GM12878 (cell line): ENCODE measurements at regions not wholly inside any gene's neighbourhood (a gene's known extent, or its start where the extent isn't known, plus 50 kb on each side); places are given as distances from the start of the nearest gene placed in this dataset.

ENCODE experiments used
- ATAC-seq: fragments of 200-7000 bp; cut with Tn5 transposase; 3 replicates; pipeline ENCODE4 v1.9.1; 2020; ENCODE audit warnings: mild to moderate bottlenecking, moderate library complexity
- BruUV-seq: library from RNA; stranded (reverse); fragments of 400-500 nt; replicated peaks from 2 replicates; lab custom pipeline; 2021; lab: Mats Ljungman, UMichigan
- CTCF ChIA-PET: fragments of 300-600 bp; sonication (Branson Sonifier 250); formaldehyde crosslinking; extraction: SDS; loops from one replicate; lab custom pipeline; 2021; ENCODE audit warnings: inconsistent platforms; lab: Yijun Ruan, JAX
- POLR2A ChIA-PET: fragments of 350-600 bp; formaldehyde crosslinking; extraction: SDS; loops from one replicate; lab custom pipeline; 2021; ENCODE audit warnings: inconsistent platforms; lab: Charles Lee
- RAD21 ChIA-PET: fragments of 300-600 bp; sonication (Branson Sonifier 250); formaldehyde crosslinking; loops from one replicate; lab custom pipeline; 2023; ENCODE audit warnings: antibody characterized with exemption; ENCODE audit not compliant: unreplicated experiment; lab: Charles Lee
- SMC1A ChIA-PET: fragments of 300-600 bp; sonication (Branson Sonifier 250); formaldehyde crosslinking; loops from one replicate; lab custom pipeline; 2023; ENCODE audit not compliant: unreplicated experiment, uncharacterized antibody; lab: Charles Lee
- DNase-seq: peaks from one replicate; pipeline ENCODE4 v3.0.0-alpha.2; 2011; ENCODE audit warnings: low read depth, low spot score
- FAIRE-seq: peaks from 3 replicates; lab custom pipeline; 2011; peaks lifted over from hg19 to GRCh38; lab: Jason Lieb, UNC
- H2AFZ ChIP-seq: 2 replicates; pipeline ENCODE4 v1.6.0; 2011; ENCODE audit warnings: low read depth, low read length, control low read depth; ENCODE audit not compliant: control insufficient read depth
- H3K27ac ChIP-seq: 2 replicates; pipeline ENCODE4 v1.5.1; 2011; ENCODE audit warnings: control low read depth; ENCODE audit not compliant: control insufficient read depth, insufficient read depth
- H3K27me3 ChIP-seq, 2 experiments: replicated peaks in 1 of 2; 2 replicates each; pipeline versions ENCODE4 v1.6.0 to v1.6.1; 2011; ENCODE audit warnings: low read length in 1 of 2; ENCODE audit not compliant: control insufficient read depth in 2 of 2, insufficient read depth in 2 of 2
- H3K36me3 ChIP-seq, 2 experiments: 2 replicates each; pipeline ENCODE4 v1.5.1; 2011; ENCODE audit warnings: low read length in 1 of 2; ENCODE audit not compliant: control insufficient read depth in 2 of 2, insufficient read depth in 2 of 2
- H3K4me1 ChIP-seq: 2 replicates; pipeline ENCODE4 v1.6.1; 2011; ENCODE audit warnings: mild to moderate bottlenecking, low read length, moderate library complexity, mixed read lengths; ENCODE audit not compliant: control insufficient read depth, insufficient read depth
- H3K4me2 ChIP-seq: 2 replicates; pipeline ENCODE4 v1.6.0; 2011; ENCODE audit warnings: control low read depth; ENCODE audit not compliant: control insufficient read depth, insufficient read depth
- H3K4me3 ChIP-seq: fragments of 200-600 bp; sonication (generic); 2 replicates; pipeline ENCODE4 v1.5.1; 2016
- H3K79me2 ChIP-seq: 2 replicates; pipeline ENCODE4 v1.6.0; 2011; ENCODE audit warnings: low read length; ENCODE audit not compliant: control insufficient read depth, insufficient read depth
- H3K9ac ChIP-seq: 2 replicates; pipeline ENCODE4 v1.8.0; 2011; ENCODE audit warnings: low read length, control low read depth, mixed read lengths; ENCODE audit not compliant: control insufficient read depth, insufficient read depth
- H3K9me3 ChIP-seq: replicated peaks from 3 replicates; pipeline ENCODE4 v1.5.1; 2011; ENCODE audit warnings: mild to moderate bottlenecking, low read length; ENCODE audit not compliant: control insufficient read depth, insufficient read depth
- H4K20me1 ChIP-seq: 2 replicates; pipeline ENCODE4 v1.6.0; 2011; ENCODE audit not compliant: control insufficient read depth, insufficient read depth
- ASH2L ChIP-seq: fragments of 300-600, 200-600 bp; sonication (generic); IDR thresholded peaks from 2 replicates; pipeline ENCODE4 v1.6.1; 2017; ENCODE audit warnings: low read depth, mild to moderate bottlenecking, borderline replicate concordance
- CBX3 ChIP-seq: fragments of 200-600 bp; sonication (generic); IDR thresholded peaks from 2 replicates; pipeline ENCODE4 v1.6.1; 2016; ENCODE audit warnings: low read depth, borderline replicate concordance
- CHD2 ChIP-seq: IDR thresholded peaks from 2 replicates; pipeline ENCODE4 v1.6.1; 2011; ENCODE audit warnings: low read depth, low read length, improper control_type of control experiment, borderline replicate concordance
- FOS ChIP-seq: IDR thresholded peaks from 3 replicates; pipeline ENCODE4 v1.6.1; 2011; ENCODE audit warnings: borderline replicate concordance; ENCODE audit not compliant: insufficient read length; ENCODE audit errors: extremely low read depth
- FOXM1 ChIP-seq: IDR thresholded peaks from 2 replicates; pipeline ENCODE4 v1.6.1; 2012; ENCODE audit warnings: low read depth, mild to moderate bottlenecking, inconsistent platforms, low read length, moderate library complexity
- JUND ChIP-seq: IDR thresholded peaks from 2 replicates; pipeline ENCODE4 v1.6.1; 2012; ENCODE audit warnings: low read depth, mild to moderate bottlenecking, low read length, improper control_type of control experiment, moderate library complexity
- MAX ChIP-seq: IDR thresholded peaks from 2 replicates; pipeline ENCODE4 v1.6.1; 2012; ENCODE audit warnings: low read depth, low read length, improper control_type of control experiment
- MTA3 ChIP-seq: IDR thresholded peaks from 2 replicates; pipeline ENCODE4 v1.6.1; 2012; ENCODE audit warnings: low read length, inconsistent platforms, borderline replicate concordance
- NKRF ChIP-seq: fragments of 450-650 bp; conservative IDR thresholded peaks from 2 replicates; pipeline ENCODE4 v1.6.1; 2017; ENCODE audit warnings: mild to moderate bottlenecking, moderate library complexity
- PML ChIP-seq: IDR thresholded peaks from 2 replicates; pipeline ENCODE4 v1.6.1; 2012; ENCODE audit warnings: low read length, inconsistent platforms
- POU2F2 ChIP-seq: IDR thresholded peaks from 3 replicates; pipeline ENCODE4 v1.6.1; 2011; ENCODE audit warnings: low read depth, mild to moderate bottlenecking, low read length, borderline replicate concordance
- RBBP5 ChIP-seq: fragments of 200-600 bp; sonication (generic); conservative IDR thresholded peaks from 2 replicates; pipeline ENCODE4 v1.6.1; 2016
- RELA ChIP-seq: fragments of 450-650 bp; IDR thresholded peaks from 2 replicates; pipeline ENCODE4 v1.8.0; 2014; ENCODE audit warnings: borderline replicate concordance; ENCODE audit not compliant: partially characterized antibody
- SMAD5 ChIP-seq: IDR thresholded peaks from 2 replicates; pipeline ENCODE4 v1.6.1; 2016; ENCODE audit warnings: antibody characterized with exemption, low read depth
- SREBF1 ChIP-seq: IDR thresholded peaks from 2 replicates; pipeline ENCODE4 v1.6.1; 2012; ENCODE audit warnings: mild to moderate bottlenecking, low read length
- TBL1XR1 ChIP-seq: IDR thresholded peaks from 2 replicates; pipeline ENCODE4 v1.6.1; 2012; ENCODE audit warnings: low read depth, low read length, improper control_type of control experiment
- TCF7 ChIP-seq: IDR thresholded peaks from 2 replicates; pipeline ENCODE4 v1.6.1; 2014; ENCODE audit warnings: antibody characterized with exemption, borderline replicate concordance
- WGBS: methylation state at CpG from one replicate; pipeline ENCODE4 v1.1.6; 2016; ENCODE audit warnings: low lambda C conversion rate; ENCODE audit not compliant: insufficient replicate concordance, insufficient coverage; ENCODE audit errors: missing lambda C conversion rate; 5-methylcytosine and 5-hydroxymethylcytosine counted together
- in situ Hi-C: fragments of 300-500 bp; cut with MboI; formaldehyde crosslinking; loops from 9 replicates; pipeline ENCODE4 v1.14.3; 2018; ENCODE audit warnings: mixed read lengths
- intact Hi-C: fragments of 100-400 bp; cut with micrococcal nuclease; formaldehyde crosslinking; loops from one replicate; pipeline ENCODE4 v1.14.2; 2022; ENCODE audit not compliant: unreplicated experiment
- TF ChIP-seq, protein P1 (sequence below): IDR thresholded peaks from 2 replicates; pipeline ENCODE4 v1.6.1; 2011; ENCODE audit warnings: borderline replicate concordance, low read depth, mild to moderate bottlenecking, moderate library complexity, mixed read lengths, low read length; ENCODE audit not compliant: insufficient read depth; ENCODE audit errors: extremely low read length
- TF ChIP-seq, protein P2 (sequence below): fragments of 150-350 bp; IDR thresholded peaks from 2 replicates; pipeline ENCODE4 v1.6.1; 2014; ENCODE audit warnings: mild to moderate bottlenecking, low read depth, low read length

- ChIA-PET CTCF (no interaction called here), POLR2A (no interaction called here), RAD21 (no interaction called here), SMC1A (interaction anchor here (1.0 to 1.4 kb wide), 2 partner anchors 14 to 22 kb away, joined by 3 to 4 read pairs; no protein-coding TSS in a partner anchor)
- Histone ChIP-seq H3K79me2 (no peaks in the 10 kb centered on the region), H3K27me3 (no peaks in the 10 kb centered on the region), H3K9me3 (no peaks in the 10 kb centered on the region), H2AFZ (no peak overlapping the region), H3K27ac (no peak overlapping the region), H4K20me1 (no peaks in the 10 kb centered on the region), H3K4me2 (no peak overlapping the region), H3K4me1 (no peaks in the 10 kb centered on the region), H3K36me3 (no peaks in the 10 kb centered on the region), H3K9ac (no peak overlapping the region), H3K4me3 (no peak overlapping the region)
- intact Hi-C loops: no loop called here
- TF ChIP-seq RELA: no peak
- TF ChIP-seq RBBP5: no peak
- no peak for TF ChIP-seq MTA3
- no peak for TF ChIP-seq TBL1XR1
- no peak for TF ChIP-seq FOS
- no peak for TF ChIP-seq CBX3
- no peak for TF ChIP-seq SMAD5
- no peak for TF ChIP-seq FOXM1
- TF ChIP-seq POU2F2: no peak
- TF ChIP-seq JUND: no peak
- TF ChIP-seq TCF7: no peak
- TF ChIP-seq NKRF: no peak
- TF ChIP-seq PML: no peak
- TF ChIP-seq, protein P1, sequence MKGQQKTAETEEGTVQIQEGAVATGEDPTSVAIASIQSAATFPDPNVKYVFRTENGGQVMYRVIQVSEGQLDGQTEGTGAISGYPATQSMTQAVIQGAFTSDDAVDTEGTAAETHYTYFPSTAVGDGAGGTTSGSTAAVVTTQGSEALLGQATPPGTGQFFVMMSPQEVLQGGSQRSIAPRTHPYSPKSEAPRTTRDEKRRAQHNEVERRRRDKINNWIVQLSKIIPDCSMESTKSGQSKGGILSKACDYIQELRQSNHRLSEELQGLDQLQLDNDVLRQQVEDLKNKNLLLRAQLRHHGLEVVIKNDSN: no peak
- TF ChIP-seq, protein P2, sequence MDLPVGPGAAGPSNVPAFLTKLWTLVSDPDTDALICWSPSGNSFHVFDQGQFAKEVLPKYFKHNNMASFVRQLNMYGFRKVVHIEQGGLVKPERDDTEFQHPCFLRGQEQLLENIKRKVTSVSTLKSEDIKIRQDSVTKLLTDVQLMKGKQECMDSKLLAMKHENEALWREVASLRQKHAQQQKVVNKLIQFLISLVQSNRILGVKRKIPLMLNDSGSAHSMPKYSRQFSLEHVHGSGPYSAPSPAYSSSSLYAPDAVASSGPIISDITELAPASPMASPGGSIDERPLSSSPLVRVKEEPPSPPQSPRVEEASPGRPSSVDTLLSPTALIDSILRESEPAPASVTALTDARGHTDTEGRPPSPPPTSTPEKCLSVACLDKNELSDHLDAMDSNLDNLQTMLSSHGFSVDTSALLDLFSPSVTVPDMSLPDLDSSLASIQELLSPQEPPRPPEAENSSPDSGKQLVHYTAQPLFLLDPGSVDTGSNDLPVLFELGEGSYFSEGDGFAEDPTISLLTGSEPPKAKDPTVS: no peak
- no peak for TF ChIP-seq SREBF1
- no peak for TF ChIP-seq MAX
- no peak for TF ChIP-seq CHD2
- TF ChIP-seq ASH2L: no peak
- in situ Hi-C loops: no loop called here
- FAIRE-seq (no peak), DNase-seq (no peak), ATAC-seq (no peak)
- no TSS peak for BruUV-seq
- 22% methylated on average over 5 of the region's 5 CpGs for WGBS
Measured at GRCh38 chr9:82584349-82584863, 478.5 kb downstream of the RASEF start.
